GM23338 (cell line): ENCODE measurements at regions not wholly inside any gene's neighbourhood (a gene's known extent, or its start where the extent isn't known, plus 50 kb on each side); places are given as distances from the start of the nearest gene placed in this dataset.

Source experiments
- ATAC-seq: fragments of 200-7000 bp; cut with Tn5 transposase; 3 replicates; pipeline ENCODE4 v1.9.1; 2020
- DNase-seq: peaks from one replicate; pipeline ENCODE4 v3.0.0-alpha.2; 2015; ENCODE audit warnings: low spot score
- H2AFZ ChIP-seq: fragments of 200-600 bp; sonication (generic); 2 replicates; pipeline ENCODE4 v1.8.0; 2016; ENCODE audit warnings: antibody characterized with exemption, mild to moderate bottlenecking, moderate library complexity
- H3F3A ChIP-seq: fragments of 200-600 bp; sonication (generic); replicated peaks from 2 replicates; pipeline ENCODE4 v1.8.0; 2017; ENCODE audit warnings: antibody characterized with exemption, mixed run types, low read depth
- H3K27ac ChIP-seq: fragments of 200-600 bp; sonication (generic); 2 replicates; pipeline ENCODE4 v1.6.1; 2016; ENCODE audit warnings: low read depth
- H3K27me3 ChIP-seq: fragments of 200-600 bp; sonication (generic); 2 replicates; pipeline ENCODE4 v1.8.0; 2016; ENCODE audit warnings: mild to moderate bottlenecking, mixed run types, moderate library complexity; ENCODE audit not compliant: insufficient read depth
- H3K36me3 ChIP-seq: fragments of 200-600 bp; sonication (generic); 2 replicates; pipeline ENCODE4 v1.8.0; 2016; ENCODE audit warnings: mild to moderate bottlenecking; ENCODE audit not compliant: insufficient read depth
- H3K4me1 ChIP-seq: fragments of 200-600 bp; sonication (generic); 2 replicates; pipeline ENCODE4 v1.8.0; 2016; ENCODE audit warnings: mild to moderate bottlenecking, moderate library complexity; ENCODE audit not compliant: insufficient read depth
- H3K4me2 ChIP-seq: fragments of 200-600 bp; sonication (generic); 2 replicates; pipeline ENCODE4 v1.7.1; 2017; ENCODE audit warnings: mixed run types
- H3K4me3 ChIP-seq: fragments of 200-600 bp; sonication (generic); 2 replicates; pipeline ENCODE4 v1.6.1; 2016; ENCODE audit warnings: mixed run types
- H3K79me2 ChIP-seq: fragments of 200-600 bp; sonication (generic); replicated peaks from 2 replicates; pipeline ENCODE4 v1.8.0; 2017; ENCODE audit warnings: mild to moderate bottlenecking; ENCODE audit not compliant: insufficient read depth
- H3K9me2 ChIP-seq: fragments of 200-600 bp; sonication (generic); 2 replicates; pipeline ENCODE4 v1.8.0; 2017; ENCODE audit not compliant: insufficient read depth
- H4K20me1 ChIP-seq: fragments of 200-600 bp; sonication (generic); replicated peaks from 2 replicates; pipeline ENCODE4 v1.8.0; 2017; ENCODE audit warnings: mild to moderate bottlenecking; ENCODE audit not compliant: insufficient read depth
- H3K27ac Mint-ChIP-seq: 2 replicates; pipeline ENCODE4 v1.8.0; 2020; ENCODE audit warnings: inconsistent platforms, mild to moderate bottlenecking, moderate library complexity, mixed read lengths
- H3K27me3 Mint-ChIP-seq: 3 replicates; pipeline ENCODE4 v1.8.0; 2022; ENCODE audit warnings: low read depth, mild to moderate bottlenecking, moderate library complexity, mixed read lengths, inconsistent platforms; ENCODE audit not compliant: insufficient read depth, poor library complexity
- H3K36me3 Mint-ChIP-seq: 3 replicates; pipeline ENCODE4 v1.8.0; 2021; ENCODE audit warnings: low read depth, mild to moderate bottlenecking, inconsistent platforms, moderate library complexity, mixed read lengths
- H3K4me1 Mint-ChIP-seq: 3 replicates; pipeline ENCODE4 v1.8.0; 2020; ENCODE audit warnings: mild to moderate bottlenecking, inconsistent platforms, mixed read lengths
- H3K4me3 Mint-ChIP-seq: 3 replicates; pipeline ENCODE4 v1.8.0; 2021; ENCODE audit warnings: moderate library complexity, mild to moderate bottlenecking, inconsistent platforms, mixed read lengths
- H3K9me3 Mint-ChIP-seq: 3 replicates; pipeline ENCODE4 v1.8.0; 2020; ENCODE audit warnings: moderate library complexity, mild to moderate bottlenecking, inconsistent platforms, mixed read lengths
- CREB1 ChIP-seq: fragments of 250-450 bp; sonication (Bioruptor Pico); IDR thresholded peaks from 2 replicates; pipeline ENCODE4 v1.5.0; 2020; ENCODE audit warnings: low read depth, mild to moderate bottlenecking, moderate library complexity
- CTCF ChIP-seq, 2 experiments: fragments of 200-600 bp in 1 of 2; sonication (generic) in 1 of 2; conservative IDR thresholded peaks; 2 replicates each; pipeline versions ENCODE4 v1.5.1 to v1.6.1; 2016 to 2017; ENCODE audit warnings: antibody characterized with exemption in 2 of 2, low read depth in 2 of 2, mild to moderate bottlenecking in 2 of 2, moderate library complexity in 1 of 2
- ETS1 ChIP-seq: IDR thresholded peaks from 2 replicates; pipeline ENCODE4 v1.6.1; 2016; ENCODE audit warnings: antibody characterized with exemption
- EZH2 ChIP-seq: fragments of 200-600 bp; sonication (generic); IDR thresholded peaks from one replicate; pipeline ENCODE4 v1.8.0; 2017; ENCODE audit warnings: antibody characterized with exemption, mild to moderate bottlenecking, low read depth; ENCODE audit not compliant: unreplicated experiment
- EZH2phosphoT487 ChIP-seq: fragments of 200-600 bp; sonication (generic); IDR thresholded peaks from one replicate; pipeline ENCODE4 v1.8.1; 2018; ENCODE audit warnings: antibody characterized with exemption; ENCODE audit not compliant: unreplicated experiment
- JUNB ChIP-seq: IDR thresholded peaks from one replicate; pipeline ENCODE4 v1.6.1; 2016; ENCODE audit warnings: antibody characterized with exemption; ENCODE audit not compliant: unreplicated experiment
- NANOG ChIP-seq: IDR thresholded peaks from 2 replicates; pipeline ENCODE4 v1.6.1; 2016; ENCODE audit warnings: antibody characterized with exemption, borderline replicate concordance
- POLR2AphosphoS5 ChIP-seq: IDR thresholded peaks from 2 replicates; pipeline ENCODE4 v1.6.1; 2016; ENCODE audit warnings: antibody characterized with exemption, low read depth
- REST ChIP-seq: IDR thresholded peaks from one replicate; pipeline ENCODE4 v1.6.1; 2018; ENCODE audit warnings: antibody characterized with exemption; ENCODE audit not compliant: unreplicated experiment
- STAT1 ChIP-seq: IDR thresholded peaks from one replicate; pipeline ENCODE4 v1.6.1; 2016; ENCODE audit warnings: antibody characterized with exemption; ENCODE audit not compliant: unreplicated experiment
- ZNF114 ChIP-seq: fragments of 250-450 bp; sonication (Bioruptor Pico); IDR thresholded peaks from 2 replicates; pipeline ENCODE4 v1.5.0; 2020; ENCODE audit warnings: mild to moderate bottlenecking, moderate library complexity
- ZNF331 ChIP-seq: fragments of 250-450 bp; sonication (Bioruptor Pico); IDR thresholded peaks from 2 replicates; pipeline ENCODE4 v1.5.0; 2020; ENCODE audit warnings: low read depth, mild to moderate bottlenecking, moderate library complexity
- ZNF462 ChIP-seq: fragments of 250-450 bp; sonication (Bioruptor Pico); IDR thresholded peaks from 2 replicates; pipeline ENCODE4 v1.5.0; 2020; ENCODE audit warnings: mild to moderate bottlenecking, moderate library complexity

DNA sequence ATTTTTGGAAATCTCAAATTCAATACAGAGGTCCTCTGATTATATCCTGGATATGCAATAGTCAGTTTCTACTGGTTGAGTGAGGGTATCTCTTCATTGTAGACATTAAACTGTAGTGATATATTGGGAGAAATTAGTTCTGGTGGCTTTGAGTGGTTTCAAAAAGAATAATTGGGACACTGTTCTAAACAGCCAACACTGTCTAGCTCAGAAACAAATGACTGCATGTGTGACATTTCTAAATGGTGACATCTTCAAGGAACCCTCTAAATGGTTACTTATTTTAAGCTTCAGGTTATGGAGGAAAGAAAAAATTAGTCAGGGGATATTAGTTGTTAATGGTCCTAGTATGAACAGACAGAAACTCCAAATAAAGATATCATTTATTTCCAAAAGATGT, 186.2 kb downstream of the LARP7 start:
- H3K79me2 ChIP-seq = peaks cover 19% of the 10 kb centered on the region; the same call in 1 of the 2 replicates
- ATAC-seq (no peak), DNase-seq (no peak)
- no peaks in the 10 kb centered on the region for H3F3A ChIP-seq
- H3K27me3 Mint-ChIP-seq = no peaks in the 10 kb centered on the region
- H3K27ac ChIP-seq = no peak overlapping the region
- peaks cover 6% of the 10 kb centered on the region; the same call in 2 of the 3 replicates for H3K9me3 Mint-ChIP-seq
- H3K4me2 ChIP-seq = no peak overlapping the region
- no peaks in the 10 kb centered on the region for H3K36me3 ChIP-seq
- peaks cover 21% of the 10 kb centered on the region for H3K4me1 Mint-ChIP-seq
- no peak overlapping the region for H3K27ac Mint-ChIP-seq
- H3K36me3 Mint-ChIP-seq = peaks cover 36% of the 10 kb centered on the region
- no peak overlapping the region for H2AFZ ChIP-seq
- no peaks in the 10 kb centered on the region for H3K27me3 ChIP-seq
- peaks cover 9% of the 10 kb centered on the region; the same call in 1 of the 2 replicates for H3K4me1 ChIP-seq
- H3K9me2 ChIP-seq = peaks cover 8% of the 10 kb centered on the region; the same call in 1 of the 2 replicates
- H4K20me1 ChIP-seq = no peaks in the 10 kb centered on the region
- TF ChIP-seq STAT1 = no peak
- no peak for TF ChIP-seq REST
- no peak for TF ChIP-seq JUNB
- TF ChIP-seq NANOG = no peak
- no peak for TF ChIP-seq CREB1 (CRISPR knock-in tag)
- TF ChIP-seq EZH2phosphoT487 = no peak
- TF ChIP-seq CTCF (conservative IDR thresholded peaks at IDR 0.05; ENCODE audit: low read depth in 2 of 2) = no peak
- no peak for TF ChIP-seq ZNF462 (CRISPR knock-in tag)
- no peak for TF ChIP-seq ETS1
- TF ChIP-seq ZNF331 = no peak
- TF ChIP-seq EZH2 = no peak
- TF ChIP-seq ZNF114 = no peak
- no peak for TF ChIP-seq POLR2AphosphoS5
- no peak overlapping the region for H3K4me3 ChIP-seq
- no peak overlapping the region for H3K4me3 Mint-ChIP-seq
